Ecto neural progenitor cell (in vitro differentiated cells): ENCODE measurements at regions not wholly inside any gene's neighbourhood (a gene's known extent, or its start where the extent isn't known, plus 50 kb on each side); places are given as distances from the start of the nearest gene placed in this dataset.

Source experiments
- DNase-seq: peaks from one replicate; pipeline ENCODE4 v3.0.0-alpha.2; 2018; ENCODE audit warnings: low spot score

DNA sequence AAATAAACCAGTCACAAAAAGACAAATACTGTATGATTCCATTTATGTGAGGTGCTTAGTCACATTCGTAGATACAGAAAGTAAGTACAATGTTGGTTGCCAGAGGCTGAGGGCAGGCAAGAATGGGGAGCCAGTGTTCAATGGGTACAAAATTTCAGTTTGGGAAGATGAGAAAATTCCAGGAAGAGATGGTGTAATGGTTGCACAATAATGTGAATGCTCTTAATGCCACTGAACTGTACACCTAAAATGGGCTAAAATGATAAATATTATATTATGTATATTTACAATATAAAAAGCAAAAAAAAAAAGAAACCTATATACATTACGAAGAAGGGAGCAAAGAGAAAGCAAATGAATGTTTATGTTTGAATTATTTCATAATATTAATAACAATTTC lies 329.0 kb downstream of the C11orf87 start:
- no peak for DNase-seq

- no peak for DNase-seq
Observed at GRCh38 chr11:109752212-109752825, 330.3 kb downstream of the C11orf87 start.

- no peak for DNase-seq
Observed at GRCh38 chr11:109756521-109756920, 334.5 kb downstream of the C11orf87 start.

DNA sequence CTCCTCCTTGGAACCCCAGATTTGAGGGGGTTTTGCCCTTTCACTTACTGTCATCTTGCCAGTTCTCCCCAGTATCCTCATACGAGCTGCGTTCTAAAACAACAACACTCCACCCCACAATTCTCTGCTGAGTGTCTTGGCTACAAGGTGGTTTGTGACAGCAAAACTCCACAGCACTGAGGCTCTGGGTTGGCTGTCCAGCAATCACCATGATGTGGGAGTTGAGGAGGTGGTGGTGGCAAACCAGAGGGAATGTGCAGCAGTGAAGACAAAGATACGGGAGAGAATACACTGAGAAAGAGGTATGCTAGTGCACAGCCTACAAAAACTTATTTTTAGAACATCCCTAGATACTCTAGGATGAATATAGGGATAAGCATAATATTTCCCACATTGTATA lies 335.0 kb downstream of the C11orf87 start:
- no peak for DNase-seq

DNA sequence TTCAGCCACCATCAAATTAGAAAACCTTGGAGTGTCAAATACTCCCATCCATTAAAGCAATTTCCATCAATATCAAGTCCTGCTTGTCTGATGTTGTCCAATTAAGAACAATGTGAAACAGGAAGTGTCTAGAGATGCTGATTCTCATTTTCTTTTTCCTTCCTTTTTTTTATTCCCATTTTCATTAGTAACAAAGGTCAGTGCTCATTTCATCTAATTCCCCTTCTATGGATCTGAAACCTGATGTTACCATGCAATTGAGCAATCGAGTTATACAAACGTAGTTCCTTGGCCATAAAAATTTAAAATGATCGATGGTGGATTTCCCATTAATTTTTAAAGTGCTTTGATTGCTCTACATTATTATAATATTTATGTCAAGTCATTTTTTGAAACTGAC lies 330.6 kb upstream of the ZC3H12C start:
- DNase-seq, result no peak

DNA sequence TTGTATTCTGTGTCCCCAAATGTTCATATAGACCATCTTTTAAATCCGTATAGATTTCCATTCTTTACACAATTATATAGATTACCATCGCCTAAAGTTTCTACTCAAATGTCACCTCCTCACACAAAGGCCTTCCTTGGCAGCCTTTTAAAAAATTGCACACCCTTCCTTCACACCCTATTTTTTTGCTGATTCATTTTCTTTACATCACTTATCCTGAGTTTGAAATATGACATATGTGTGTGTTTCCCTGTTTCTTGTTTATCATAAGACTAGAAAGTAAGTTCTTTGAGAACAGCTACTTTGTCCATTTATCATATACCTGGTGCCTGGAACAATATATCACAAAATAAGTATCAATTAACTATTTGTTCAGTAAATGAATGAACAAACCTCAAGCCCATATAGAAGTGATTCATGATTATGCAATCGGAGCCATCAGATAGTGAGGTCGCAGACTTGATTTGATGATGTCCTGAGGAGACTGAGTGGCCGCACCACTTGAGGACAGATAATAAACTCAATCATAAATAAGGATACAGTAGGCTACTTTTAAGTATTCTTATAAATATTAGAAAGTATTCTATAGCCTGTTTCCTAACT lies 327.4 kb upstream of the ZC3H12C start:
- DNase-seq, result no peak

DNA sequence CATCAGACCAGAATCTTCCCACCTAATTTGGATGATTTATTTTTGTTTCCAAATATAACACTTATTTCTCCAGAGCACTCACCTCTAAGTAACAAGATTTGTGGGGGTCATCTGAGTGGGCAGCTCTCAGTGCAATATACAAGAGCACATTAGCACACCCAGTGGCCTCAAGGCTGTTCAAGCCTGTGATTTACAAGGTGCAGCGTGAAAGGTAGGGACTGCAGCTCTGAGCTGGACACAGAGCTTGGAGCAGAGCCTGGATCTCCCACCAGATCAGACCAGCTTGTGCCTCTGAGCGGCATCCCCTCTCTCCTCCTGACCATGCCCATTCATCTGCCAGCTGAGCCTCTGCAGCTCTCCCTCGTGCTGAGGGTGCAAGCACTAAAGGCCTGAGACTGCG lies 323.3 kb upstream of the ZC3H12C start:
- no peak for DNase-seq

DNA sequence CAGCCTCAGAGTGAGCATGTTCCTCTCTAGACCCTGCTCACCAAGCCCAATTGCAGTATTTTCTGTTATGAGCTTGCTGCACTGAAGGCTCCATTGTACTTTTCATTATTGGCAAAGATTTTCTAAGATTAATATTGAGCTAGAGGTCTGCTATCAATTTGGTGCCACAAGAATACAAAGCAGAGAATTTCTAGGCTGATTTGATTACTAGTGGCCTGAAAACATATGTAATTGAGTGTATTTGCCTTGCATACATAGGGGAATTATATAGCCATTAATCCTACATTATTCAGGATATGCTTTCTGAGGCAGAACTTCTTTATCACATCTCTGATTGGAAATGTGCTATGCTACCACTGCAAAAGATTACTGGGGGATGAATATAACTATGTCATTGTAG lies 322.9 kb upstream of the ZC3H12C start:
- DNase-seq, result no peak

GRCh38 chr11:109772892-109773291 lies 320.3 kb upstream of the ZC3H12C start:
- DNase-seq, result no peak

DNA sequence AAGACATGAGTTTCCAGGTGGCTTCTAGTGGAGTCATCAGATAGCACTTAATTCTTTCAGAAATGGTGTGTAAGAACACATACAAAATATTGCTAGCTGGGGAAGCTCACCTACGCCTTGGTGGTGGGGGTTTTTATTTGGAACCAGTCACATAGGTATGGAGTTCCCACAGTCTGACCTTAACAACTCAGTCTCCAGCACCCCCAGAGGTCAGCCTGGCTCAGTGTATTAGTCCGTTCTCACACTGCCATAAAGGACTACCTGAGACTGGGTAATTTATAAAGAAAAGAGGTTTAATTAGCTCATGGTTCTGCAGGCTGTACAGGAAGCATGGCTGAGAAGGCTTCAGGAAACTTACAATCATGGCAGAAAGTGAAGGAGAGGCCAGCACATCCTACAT lies 317.5 kb upstream of the ZC3H12C start:
- DNase-seq, result no peak

DNA sequence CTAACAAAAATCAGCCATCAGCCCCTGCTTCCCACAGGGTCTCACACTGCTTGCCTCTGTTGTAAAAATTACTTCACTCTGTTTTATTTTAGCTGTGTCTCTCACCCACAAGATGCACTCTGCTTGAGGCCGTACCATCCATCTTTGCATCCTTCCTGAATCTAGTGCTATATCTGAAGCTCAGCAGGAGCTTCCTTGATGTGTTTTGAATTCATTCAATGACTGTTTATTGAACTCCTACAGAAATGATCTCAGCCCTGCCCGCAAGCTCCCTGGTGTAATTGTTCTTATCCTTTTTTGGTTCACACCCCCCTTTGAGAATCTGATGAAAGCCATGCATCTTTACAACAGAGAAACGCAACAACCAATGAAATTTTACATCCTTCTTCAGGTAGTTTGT lies 310.2 kb upstream of the ZC3H12C start:
- DNase-seq, result no peak

- no peak for DNase-seq
Observed at GRCh38 chr11:109783840-109784239, 309.4 kb upstream of the ZC3H12C start.

GRCh38 chr11:109784536-109784935 lies 308.7 kb upstream of the ZC3H12C start:
- no peak for DNase-seq

DNA sequence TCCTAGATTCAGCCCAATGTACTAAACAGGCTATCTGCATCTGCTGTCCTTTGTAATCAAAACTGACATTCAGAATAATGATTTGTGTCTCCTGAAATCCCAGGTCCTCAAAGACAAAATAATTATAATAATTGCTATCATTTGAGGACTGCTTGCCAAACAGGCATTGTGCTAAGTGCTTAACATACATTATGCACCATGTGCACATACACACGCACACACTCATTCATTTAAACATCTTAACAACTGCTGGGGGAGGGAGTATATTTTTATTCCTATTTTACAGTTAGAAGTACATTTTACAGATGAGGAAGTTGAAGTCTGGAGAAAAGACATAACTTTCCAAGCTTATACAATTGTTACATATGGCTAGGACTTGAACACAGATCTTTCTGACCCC lies 308.0 kb upstream of the ZC3H12C start:
- no peak for DNase-seq

- no peak for DNase-seq
Observed at GRCh38 chr11:109785714-109786113, 307.5 kb upstream of the ZC3H12C start.

GRCh38 chr11:109788948-109789490 lies 304.2 kb upstream of the ZC3H12C start:
- DNase-seq, result no peak

DNA sequence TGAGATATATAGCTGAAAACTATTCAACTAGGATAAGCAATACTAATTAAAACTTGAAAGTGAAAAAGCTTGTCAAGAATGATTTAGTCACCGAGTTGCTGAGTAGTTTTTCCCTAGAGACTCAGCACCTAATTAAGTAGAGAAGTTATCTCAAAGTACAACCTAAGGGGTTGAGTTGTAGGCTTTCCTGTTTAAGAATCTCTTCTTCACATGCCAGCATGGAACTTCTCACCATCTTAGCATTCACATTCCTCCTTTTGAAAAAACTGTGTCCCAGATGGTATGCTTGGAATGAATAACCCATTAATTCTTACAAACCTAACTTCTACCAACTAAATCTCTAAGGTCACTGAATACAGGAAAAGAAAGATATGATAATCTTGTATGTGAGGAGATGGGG lies 303.3 kb upstream of the ZC3H12C start:
- DNase-seq, result no peak

- DNase-seq, result no peak
Observed at GRCh38 chr11:109791337-109791736, 301.9 kb upstream of the ZC3H12C start.

DNA sequence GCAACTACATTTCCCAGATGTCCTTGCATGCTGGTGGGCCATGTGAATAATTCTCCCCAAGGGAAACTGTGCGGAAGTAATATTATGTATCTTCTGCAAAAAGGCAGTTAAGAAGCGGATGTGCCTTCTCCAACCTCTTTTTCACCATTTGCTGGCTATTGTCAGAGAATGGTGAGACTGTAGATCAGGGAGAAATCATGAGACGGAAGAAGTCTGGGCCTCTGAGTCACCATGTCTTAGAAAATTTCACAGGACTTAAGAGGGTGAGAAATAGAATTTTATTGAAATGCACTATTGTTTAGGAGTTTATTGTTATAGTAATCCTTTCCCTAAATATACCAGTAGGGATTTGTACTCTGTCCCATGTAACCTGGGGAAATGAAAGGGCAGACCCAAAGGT lies 298.7 kb upstream of the ZC3H12C start:
- no peak for DNase-seq

GRCh38 chr11:109795234-109795633 lies 298.0 kb upstream of the ZC3H12C start:
- no peak for DNase-seq

DNA sequence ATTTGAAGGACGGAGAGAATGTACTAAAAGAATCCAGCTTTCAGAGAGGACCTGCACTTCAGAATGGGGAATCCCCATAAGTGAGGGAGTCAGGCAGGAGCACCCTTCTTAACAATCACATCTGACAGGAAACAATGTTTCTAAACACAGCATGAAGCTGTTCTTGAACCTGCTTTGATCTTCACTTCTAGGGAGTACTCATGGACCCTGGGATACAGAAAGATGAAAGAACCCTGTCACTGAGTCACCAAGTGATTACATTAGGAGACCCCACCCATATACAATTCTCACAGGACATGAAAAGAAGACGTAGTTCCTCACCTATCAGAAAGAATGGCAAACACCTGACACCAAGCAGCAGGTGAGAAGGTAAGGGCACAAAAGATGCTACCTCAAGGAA lies 296.9 kb upstream of the ZC3H12C start:
- no peak for DNase-seq

- DNase-seq, result no peak
Observed at GRCh38 chr11:109798521-109798920, 294.7 kb upstream of the ZC3H12C start.

- no peak for DNase-seq
Observed at GRCh38 chr11:109799604-109800003, 293.6 kb upstream of the ZC3H12C start.

DNA sequence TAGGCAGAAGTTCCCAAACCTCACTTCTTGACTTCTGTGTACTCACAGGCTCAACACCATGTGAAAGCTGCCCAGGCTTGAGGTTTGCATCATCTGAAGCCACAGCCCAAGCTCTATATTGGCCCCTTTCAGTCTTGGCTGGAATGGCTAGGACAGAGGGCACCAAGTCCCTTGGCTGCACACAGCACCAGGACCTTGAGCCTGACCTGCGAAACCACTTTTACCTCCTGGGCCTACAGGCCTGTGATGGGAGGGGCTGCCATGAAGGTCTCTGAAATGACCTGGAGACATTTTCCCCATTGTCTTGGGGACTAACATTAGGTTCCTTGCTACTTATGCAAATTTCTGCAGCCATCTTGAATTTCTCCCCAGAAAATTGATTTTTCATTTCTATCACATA lies 288.3 kb upstream of the ZC3H12C start:
- DNase-seq, result no peak
